GM18508 (cell line): ENCODE measurements at regions not wholly inside any gene's neighbourhood (a gene's known extent, or its start where the extent isn't known, plus 50 kb on each side); places are given as distances from the start of the nearest gene placed in this dataset.
"Not testable (repeated sequence)": the region's sequence is repeated elsewhere in the genome, so short reads cannot be mapped to it uniquely, and the experiment has no call there.

Experiments
- ATAC-seq: cut with Tn5 transposase; IDR thresholded peaks from one replicate; pipeline ENCODE4 v1.9.1; 2021; ENCODE audit warnings: moderate number of reproducible peaks; ENCODE audit not compliant: insufficient read depth, unreplicated experiment

- no peak for ATAC-seq
These were observed 1621.3 kb upstream of the B3GALT2 start for GRCh38 chr1:194807530-194808220.

- ATAC-seq, result no peak
These were observed 1616.2 kb upstream of the B3GALT2 start for GRCh38 chr1:194802572-194802971.

GRCh38 chr1:194795917-194796593 is 1609.6 kb upstream of the B3GALT2 start:
- ATAC-seq, result peak; percentile 95

- no peak for ATAC-seq
These were observed 1600.6 kb upstream of the B3GALT2 start for GRCh38 chr1:194787001-194787400.

- ATAC-seq, result no peak
These were observed 1599.6 kb upstream of the B3GALT2 start for GRCh38 chr1:194786027-194786426.

GRCh38 chr1:194776657-194777056 is 1590.2 kb upstream of the B3GALT2 start:
- no peak for ATAC-seq

GRCh38 chr1:194774535-194774934 is 1588.1 kb upstream of the B3GALT2 start:
- no peak for ATAC-seq

GRCh38 chr1:194755241-194755994 is 1569.0 kb upstream of the B3GALT2 start:
- no peak for ATAC-seq

GRCh38 chr1:194738843-194739242 is 1552.4 kb upstream of the B3GALT2 start:
- ATAC-seq, result not testable (repeated sequence)

- no peak for ATAC-seq
These were observed 1548.6 kb upstream of the B3GALT2 start for GRCh38 chr1:194734970-194735369.

- no peak for ATAC-seq
These were observed 1544.6 kb upstream of the B3GALT2 start for GRCh38 chr1:194731025-194731424.

GRCh38 chr1:194730304-194730703 is 1543.9 kb upstream of the B3GALT2 start:
- no peak for ATAC-seq

- ATAC-seq, result no peak
These were observed 1536.7 kb upstream of the B3GALT2 start for GRCh38 chr1:194723067-194723466.

GRCh38 chr1:194717941-194718340 is 1531.5 kb upstream of the B3GALT2 start:
- no peak for ATAC-seq

- ATAC-seq, result no peak
These were observed 1530.9 kb upstream of the B3GALT2 start for GRCh38 chr1:194717334-194717733.

- ATAC-seq, result no peak
These were observed 1524.3 kb upstream of the B3GALT2 start for GRCh38 chr1:194710671-194711070.

GRCh38 chr1:194709439-194709838 is 1523.0 kb upstream of the B3GALT2 start:
- no peak for ATAC-seq

- no peak for ATAC-seq
These were observed 1520.7 kb upstream of the B3GALT2 start for GRCh38 chr1:194707074-194707473.

GRCh38 chr1:194705123-194705854 is 1518.9 kb upstream of the B3GALT2 start:
- ATAC-seq, result no peak

GRCh38 chr1:194698908-194699318 is 1512.5 kb upstream of the B3GALT2 start:
- no peak for ATAC-seq

GRCh38 chr1:194693244-194693643 is 1506.8 kb upstream of the B3GALT2 start:
- no peak for ATAC-seq
